SH-SY5Y (cell line): ENCODE measurements at regions not wholly inside any gene's neighbourhood (a gene's known extent, or its start where the extent isn't known, plus 50 kb on each side); places are given as distances from the start of the nearest gene placed in this dataset.

Experiments used
- GATA2 ChIP-seq: IDR thresholded peaks from 2 replicates; pipeline ENCODE4 v1.6.1; 2011; ENCODE audit warnings: mild to moderate bottlenecking, low read depth, low read length
- GATA3 ChIP-seq: IDR thresholded peaks from 2 replicates; pipeline ENCODE4 v1.6.1; 2011; ENCODE audit warnings: low read depth, mild to moderate bottlenecking, low read length, moderate library complexity

GRCh38 chr17:65405563-65405962, 155.9 kb downstream of the AXIN2 start:
- no peak for TF ChIP-seq GATA2
- no peak for TF ChIP-seq GATA3
